Fibroblast of lung (primary cell): ENCODE measurements at regions not wholly inside any gene's neighbourhood (a gene's known extent, or its start where the extent isn't known, plus 50 kb on each side); places are given as distances from the start of the nearest gene placed in this dataset.
"Not testable (repeated sequence)": the region's sequence is repeated elsewhere in the genome, so short reads cannot be mapped to it uniquely, and the experiment has no call there.

ENCODE experiments used
- DNase-seq, 2 donors: peaks; one replicate each; pipeline versions ENCODE4 v3.0.0 to v3.0.0-alpha.2; 2010; ENCODE audit warnings: low read depth in 2 of 2
- H2AFZ ChIP-seq: 2 replicates; pipeline ENCODE4 v1.5.1; 2012; ENCODE audit warnings: low read length, control low read depth, inconsistent platforms
- H3K27ac ChIP-seq: 2 replicates; pipeline ENCODE4 v1.5.1; 2011; ENCODE audit warnings: low read length, control low read depth; ENCODE audit not compliant: insufficient read depth
- H3K27me3 ChIP-seq: 2 replicates; pipeline ENCODE4 v1.5.1; 2011; ENCODE audit warnings: mild to moderate bottlenecking, low read length; ENCODE audit not compliant: control insufficient read depth, insufficient read depth
- H3K36me3 ChIP-seq: 2 replicates; pipeline ENCODE4 v1.5.1; 2011; ENCODE audit warnings: low read length; ENCODE audit not compliant: control insufficient read depth, insufficient read depth
- H3K4me1 ChIP-seq: 2 replicates; pipeline ENCODE4 v1.5.1; 2011; ENCODE audit warnings: low read length; ENCODE audit not compliant: control insufficient read depth, insufficient read depth; ENCODE audit errors: extremely low read depth
- H3K4me2 ChIP-seq: 2 replicates; pipeline ENCODE4 v1.5.1; 2011; ENCODE audit warnings: low read length, control low read depth; ENCODE audit not compliant: insufficient read depth; ENCODE audit errors: extremely low read depth
- H3K4me3 ChIP-seq, 4 experiments: fragments of 200-600 bp in 1 of 4; sonication (generic) in 1 of 4; replicated peaks in 1 of 4; 2 replicates each; pipeline ENCODE4 v1.5.1; 2011 to 2016; ENCODE audit warnings: low read length in 4 of 4, low read depth in 3 of 4, mild to moderate bottlenecking in 3 of 4, control low read depth in 2 of 4, inconsistent platforms in 1 of 4, mixed read lengths in 1 of 4; ENCODE audit not compliant: insufficient read depth in 1 of 4; ENCODE audit errors: control extremely low read depth in 1 of 4
- H3K79me2 ChIP-seq: 2 replicates; pipeline ENCODE4 v1.5.1; 2012; ENCODE audit warnings: mild to moderate bottlenecking, low read length, inconsistent platforms; ENCODE audit not compliant: control insufficient read depth, insufficient read depth
- H3K9ac ChIP-seq: 2 replicates; pipeline ENCODE4 v1.5.1; 2011; ENCODE audit warnings: mild to moderate bottlenecking, low read length, control low read depth; ENCODE audit not compliant: insufficient read depth
- H3K9me3 ChIP-seq: 2 replicates; pipeline ENCODE4 v1.5.1; 2012; ENCODE audit warnings: low read depth, low read length; ENCODE audit not compliant: control insufficient read depth, insufficient read depth
- H4K20me1 ChIP-seq: 2 replicates; pipeline ENCODE4 v1.5.1; 2011; ENCODE audit warnings: low read length; ENCODE audit not compliant: control insufficient read depth, insufficient read depth; ENCODE audit errors: extremely low read depth
- CTCF ChIP-seq, 2 donors: IDR thresholded peaks in 1 of 2; conservative IDR thresholded peaks in 1 of 2; 1 replicate in 1 of 2; 2 replicates in 1 of 2; pipeline ENCODE4 v1.5.1; 2011 to 2012; ENCODE audit warnings: low read length in 2 of 2, control low read depth in 1 of 2, inconsistent platforms in 1 of 2, low read depth in 1 of 2, mild to moderate bottlenecking in 1 of 2
- EZH2 ChIP-seq: IDR thresholded peaks from 2 replicates; pipeline ENCODE4 v1.5.1; 2012; ENCODE audit warnings: low read length, control low read depth, mild to moderate bottlenecking; ENCODE audit errors: missing control alignments

- not testable (repeated sequence) for H3K36me3 ChIP-seq, DNase-seq, H3K79me2 ChIP-seq, H3K4me2 ChIP-seq, H3K27ac ChIP-seq, H3K27me3 ChIP-seq, H3K4me3 ChIP-seq, H4K20me1 ChIP-seq, H3K9me3 ChIP-seq, H3K9ac ChIP-seq, H3K4me1 ChIP-seq, H2AFZ ChIP-seq
Observed at GRCh38 chr10:63984061-63984460, 462.9 kb downstream of the REEP3 start.

GRCh38 chr10:63986536-63986935 lies 465.3 kb downstream of the REEP3 start:
- H4K20me1 ChIP-seq = no peaks in the 10 kb centered on the region

GRCh38 chr10:63987212-63987611 lies 466.0 kb downstream of the REEP3 start:
- H3K9me3 ChIP-seq = no peaks in the 10 kb centered on the region
- no peak overlapping the region for H3K9ac ChIP-seq
- H3K4me1 ChIP-seq = no peaks in the 10 kb centered on the region
- TF ChIP-seq CTCF (conservative IDR thresholded peaks at IDR 0.05 in 1 of 2, IDR thresholded peaks at IDR 0.05 in 1 of 2; ENCODE audit: low read depth in 1 of 2, low read length in 2 of 2) (no peak), EZH2 (no peak)
- no peaks in the 10 kb centered on the region for H3K36me3 ChIP-seq
- no peak overlapping the region for H2AFZ ChIP-seq
- no peak overlapping the region for H3K4me2 ChIP-seq
- H3K27ac ChIP-seq = no peak overlapping the region
- H4K20me1 ChIP-seq = no peaks in the 10 kb centered on the region
- no peaks in the 10 kb centered on the region for H3K79me2 ChIP-seq
- DNase-seq = no peak
- H3K4me3 ChIP-seq = no peak overlapping the region
- no peaks in the 10 kb centered on the region for H3K27me3 ChIP-seq

More at GRCh38 chr10:63986536-63986935, 465.3 kb downstream of the REEP3 start:
- TF ChIP-seq CTCF (conservative IDR thresholded peaks at IDR 0.05 in 1 of 2, IDR thresholded peaks at IDR 0.05 in 1 of 2; ENCODE audit: low read depth in 1 of 2, low read length in 2 of 2) (no peak), EZH2 (no peak)
- Histone ChIP-seq H3K27me3 (no peaks in the 10 kb centered on the region), H3K4me2 (no peak overlapping the region), H2AFZ (no peak overlapping the region), H3K9me3 (no peaks in the 10 kb centered on the region), H3K4me3 (no peak overlapping the region), H3K27ac (no peak overlapping the region), H3K9ac (no peak overlapping the region), H3K79me2 (no peaks in the 10 kb centered on the region), H3K36me3 (no peaks in the 10 kb centered on the region), H3K4me1 (no peaks in the 10 kb centered on the region)
- no peak for DNase-seq
